Astrocyte (in vitro differentiated cells and primary cell): ENCODE measurements at regions not wholly inside any gene's neighbourhood (a gene's known extent, or its start where the extent isn't known, plus 50 kb on each side); places are given as distances from the start of the nearest gene placed in this dataset.

Source experiments
- DNase-seq: peaks from one replicate; pipeline ENCODE4 v3.0.0-alpha.2; 2010; ENCODE audit warnings: low read depth
- FAIRE-seq: peaks from 2 replicates; lab custom pipeline; 2011; peaks lifted over from hg19 to GRCh38; lab: Jason Lieb, UNC
- H2AFZ ChIP-seq: 2 replicates; pipeline ENCODE4 v1.6.0; 2012; ENCODE audit warnings: low read depth, low read length, inconsistent platforms
- H3K27ac ChIP-seq: 2 replicates; pipeline ENCODE4 v1.5.1; 2011; ENCODE audit warnings: low read depth, low read length, inconsistent platforms
- H3K27me3 ChIP-seq: 2 replicates; pipeline ENCODE4 v1.6.0; 2011; ENCODE audit warnings: low read length, inconsistent platforms; ENCODE audit not compliant: insufficient read depth
- H3K36me3 ChIP-seq: 2 replicates; pipeline ENCODE4 v1.5.1; 2011; ENCODE audit warnings: low read length, inconsistent platforms; ENCODE audit not compliant: insufficient read depth
- H3K4me1 ChIP-seq: 2 replicates; pipeline ENCODE4 v1.5.1; 2011; ENCODE audit warnings: low read length, inconsistent platforms; ENCODE audit not compliant: insufficient read depth
- H3K4me2 ChIP-seq: 2 replicates; pipeline ENCODE4 v1.6.0; 2012; ENCODE audit warnings: low read length, inconsistent platforms
- H3K4me3 ChIP-seq: 2 replicates; pipeline ENCODE4 v1.5.1; 2011; ENCODE audit warnings: low read depth, mild to moderate bottlenecking, low read length, inconsistent platforms; ENCODE audit not compliant: insufficient read depth
- H3K79me2 ChIP-seq: 2 replicates; pipeline ENCODE4 v1.6.0; 2012; ENCODE audit warnings: mild to moderate bottlenecking, low read length, inconsistent platforms; ENCODE audit not compliant: insufficient read depth
- H3K9ac ChIP-seq: 2 replicates; pipeline ENCODE4 v1.6.0; 2012; ENCODE audit warnings: mild to moderate bottlenecking, low read length, inconsistent platforms
- H3K9me3 ChIP-seq: 2 replicates; pipeline ENCODE4 v1.5.1; 2012; ENCODE audit warnings: low read depth, mild to moderate bottlenecking, low read length, inconsistent platforms; ENCODE audit not compliant: insufficient read depth
- H4K20me1 ChIP-seq: 2 replicates; pipeline ENCODE4 v1.6.0; 2012; ENCODE audit warnings: low read length, inconsistent platforms; ENCODE audit not compliant: insufficient read depth
- H3K27ac Mint-ChIP-seq: one replicate; pipeline ENCODE4 v1.8.0; 2021; ENCODE audit warnings: mild to moderate bottlenecking, mixed read lengths; ENCODE audit not compliant: unreplicated experiment
- H3K27me3 Mint-ChIP-seq: one replicate; pipeline ENCODE4 v1.8.0; 2021; ENCODE audit warnings: low read depth, mixed read lengths; ENCODE audit not compliant: unreplicated experiment
- H3K36me3 Mint-ChIP-seq: one replicate; pipeline ENCODE4 v1.8.0; 2021; ENCODE audit warnings: low read depth, mixed read lengths; ENCODE audit not compliant: unreplicated experiment
- H3K4me1 Mint-ChIP-seq: one replicate; pipeline ENCODE4 v1.8.0; 2021; ENCODE audit warnings: low read depth, mixed read lengths; ENCODE audit not compliant: unreplicated experiment
- H3K4me3 Mint-ChIP-seq: one replicate; pipeline ENCODE4 v1.8.0; 2021; ENCODE audit warnings: mild to moderate bottlenecking, moderate library complexity, mixed read lengths; ENCODE audit not compliant: unreplicated experiment
- H3K9me3 Mint-ChIP-seq: one replicate; pipeline ENCODE4 v1.8.0; 2021; ENCODE audit warnings: mild to moderate bottlenecking, mixed read lengths; ENCODE audit not compliant: unreplicated experiment
- CTCF ChIP-seq: IDR thresholded peaks from 2 replicates; pipeline ENCODE4 v1.5.1; 2011; ENCODE audit warnings: low read depth, mild to moderate bottlenecking, inconsistent platforms, low read length, moderate library complexity; ENCODE audit not compliant: insufficient read depth
- EZH2 ChIP-seq: IDR thresholded peaks from 2 replicates; pipeline ENCODE4 v1.6.1; 2012; ENCODE audit warnings: mild to moderate bottlenecking, low read length, inconsistent platforms; ENCODE audit not compliant: insufficient read depth

- Mint-ChIP-seq H3K27me3 (no peaks in the 10 kb centered on the region), H3K36me3 (peaks cover 5% of the 10 kb centered on the region), H3K4me1 (peaks cover 9% of the 10 kb centered on the region), H3K9me3 (peaks cover 10% of the 10 kb centered on the region), H3K27ac (no peak overlapping the region), H3K4me3 (no peak overlapping the region)
- H3K36me3 ChIP-seq: no peaks in the 10 kb centered on the region
- H3K4me1 ChIP-seq: peaks cover 11% of the 10 kb centered on the region
- H3K4me2 ChIP-seq: no peak overlapping the region
- H3K27ac ChIP-seq: no peak overlapping the region
- no peaks in the 10 kb centered on the region for H4K20me1 ChIP-seq
- DNase-seq: no peak
- TF ChIP-seq EZH2 (no peak), CTCF (no peak)
- no peaks in the 10 kb centered on the region for H3K79me2 ChIP-seq
- peaks cover 32% of the 10 kb centered on the region for H3K27me3 ChIP-seq
- FAIRE-seq: no peak
- H3K9ac ChIP-seq: no peak overlapping the region
- H2AFZ ChIP-seq: no peak overlapping the region
- no peaks in the 10 kb centered on the region for H3K9me3 ChIP-seq
- H3K4me3 ChIP-seq: no peak overlapping the region
These were observed 93.2 kb downstream of the C17orf67 start for GRCh38 chr17:56740481-56740880.
